Mesenchymal stem cell (in vitro differentiated cells and primary cell): ENCODE measurements at regions not wholly inside any gene's neighbourhood (a gene's known extent, or its start where the extent isn't known, plus 50 kb on each side); places are given as distances from the start of the nearest gene placed in this dataset.

Source experiments
- DNase-seq: peaks from one replicate; pipeline ENCODE4 v3.0.0-alpha.2; 2013
- H2AFZ ChIP-seq: one replicate; pipeline ENCODE4 v1.6.1; 2013; ENCODE audit warnings: low read depth, mild to moderate bottlenecking, control low read depth, inconsistent platforms, low read length, moderate library complexity
- H2AK5ac ChIP-seq: 2 replicates; pipeline ENCODE4 v1.6.1; 2013; ENCODE audit warnings: low read length, moderate library complexity, mild to moderate bottlenecking, inconsistent platforms; ENCODE audit not compliant: severe bottlenecking
- H2BK120ac ChIP-seq: one replicate; pipeline ENCODE4 v1.6.1; 2013; ENCODE audit warnings: low read depth, mild to moderate bottlenecking, inconsistent platforms, low read length, moderate library complexity
- H2BK12ac ChIP-seq, 2 experiments: one replicate each; pipeline ENCODE4 v1.6.1; 2013; ENCODE audit warnings: inconsistent platforms in 2 of 2, low read length in 2 of 2, mild to moderate bottlenecking in 2 of 2, moderate library complexity in 2 of 2, control low read depth in 1 of 2
- H2BK15ac ChIP-seq: one replicate; pipeline ENCODE4 v1.6.1; 2013; ENCODE audit warnings: mild to moderate bottlenecking, low read depth, inconsistent platforms; ENCODE audit not compliant: poor library complexity, severe bottlenecking
- H2BK5ac ChIP-seq: 2 replicates; pipeline ENCODE4 v1.6.1; 2013; ENCODE audit warnings: low read depth, mild to moderate bottlenecking, low read length, control low read depth, inconsistent platforms; ENCODE audit not compliant: poor library complexity, severe bottlenecking
- H3K14ac ChIP-seq, 2 experiments: one replicate each; pipeline ENCODE4 v1.6.1; 2013; ENCODE audit warnings: inconsistent platforms in 2 of 2, low read length in 2 of 2, control low read depth in 1 of 2, mild to moderate bottlenecking in 1 of 2, moderate library complexity in 1 of 2
- H3K18ac ChIP-seq, 2 experiments: one replicate each; pipeline ENCODE4 v1.6.1; 2013; ENCODE audit warnings: inconsistent platforms in 2 of 2, low read length in 2 of 2, control low read depth in 1 of 2, low read depth in 1 of 2, mild to moderate bottlenecking in 1 of 2
- H3K23ac ChIP-seq, 2 experiments: one replicate each; pipeline ENCODE4 v1.6.1; 2013; ENCODE audit warnings: inconsistent platforms in 2 of 2, low read length in 2 of 2, mild to moderate bottlenecking in 2 of 2, moderate library complexity in 2 of 2, control low read depth in 1 of 2
- H3K27ac ChIP-seq: 2 replicates; pipeline ENCODE4 v1.5.1; 2013; ENCODE audit warnings: mild to moderate bottlenecking, moderate library complexity, low read length, control low read depth, inconsistent platforms; ENCODE audit not compliant: poor library complexity, severe bottlenecking
- H3K27me3 ChIP-seq, 2 experiments: 2 replicates each; pipeline versions ENCODE4 v1.6.1 to v1.7.0; 2013; ENCODE audit warnings: low read length in 2 of 2, mild to moderate bottlenecking in 2 of 2, moderate library complexity in 2 of 2, control low read depth in 1 of 2, inconsistent platforms in 1 of 2; ENCODE audit not compliant: control insufficient read depth in 1 of 2, insufficient read depth in 1 of 2
- H3K36me3 ChIP-seq, 2 experiments: 2 replicates each; pipeline versions ENCODE4 v1.6.1 to v1.7.0; 2013; ENCODE audit warnings: low read length in 2 of 2, control low read depth in 1 of 2, inconsistent platforms in 1 of 2, low read depth in 1 of 2, mild to moderate bottlenecking in 1 of 2; ENCODE audit not compliant: insufficient read depth in 2 of 2, control insufficient read depth in 1 of 2
- H3K4ac ChIP-seq, 2 experiments: one replicate each; pipeline ENCODE4 v1.6.1; 2013; ENCODE audit warnings: inconsistent platforms in 2 of 2, low read length in 2 of 2, mild to moderate bottlenecking in 2 of 2, moderate library complexity in 2 of 2, control low read depth in 1 of 2, low read depth in 1 of 2
- H3K4me1 ChIP-seq: 2 replicates; pipeline ENCODE4 v1.6.1; 2013; ENCODE audit warnings: low read depth, low read length, control low read depth; ENCODE audit not compliant: control insufficient read depth, insufficient read depth
- H3K4me2 ChIP-seq: 2 replicates; pipeline ENCODE4 v1.6.1; 2013; ENCODE audit warnings: low read length, mild to moderate bottlenecking, inconsistent platforms; ENCODE audit not compliant: poor library complexity, severe bottlenecking
- H3K4me3 ChIP-seq, 2 experiments: 2 replicates each; pipeline versions ENCODE4 v1.5.1 to v1.7.0; 2013; ENCODE audit warnings: low read length in 2 of 2, mild to moderate bottlenecking in 2 of 2, control low read depth in 1 of 2, low read depth in 1 of 2; ENCODE audit not compliant: insufficient read depth in 1 of 2
- H3K79me1 ChIP-seq: replicated peaks from 2 replicates; pipeline ENCODE4 v1.6.1; 2013; ENCODE audit warnings: mild to moderate bottlenecking, control low read depth, low read length, inconsistent platforms; ENCODE audit not compliant: poor library complexity, severe bottlenecking
- H3K9ac ChIP-seq: 2 replicates; pipeline ENCODE4 v1.7.0; 2013; ENCODE audit warnings: mild to moderate bottlenecking, low read length, moderate library complexity
- H3K9me3 ChIP-seq: 2 replicates; pipeline ENCODE4 v1.7.0; 2013; ENCODE audit warnings: mild to moderate bottlenecking, low read length; ENCODE audit not compliant: control insufficient read depth
- H4K8ac ChIP-seq: one replicate; pipeline ENCODE4 v1.6.1; 2013; ENCODE audit warnings: inconsistent platforms, mild to moderate bottlenecking, low read length, moderate library complexity
- H4K91ac ChIP-seq: one replicate; pipeline ENCODE4 v1.6.1; 2013; ENCODE audit warnings: mild to moderate bottlenecking, low read length, inconsistent platforms
- WGBS: methylation state at CpG from one replicate; pipeline ENCODE4 v1.1.7; 2013; ENCODE audit warnings: mixed read lengths; 5-methylcytosine and 5-hydroxymethylcytosine counted together

GRCh38 chr2:211174021-211174420, 617.6 kb downstream of the CPS1 start:
- WGBS = 100% methylated on average over 2 of the region's 2 CpGs
- DNase-seq = no peak
- no peaks in the 10 kb centered on the region for H3K36me3 ChIP-seq
- H3K23ac ChIP-seq = no peak overlapping the region
- H2AK5ac ChIP-seq = no peak overlapping the region
- no peak overlapping the region for H4K8ac ChIP-seq
- no peak overlapping the region for H4K91ac ChIP-seq
- H2AFZ ChIP-seq = no peak overlapping the region
- H3K27me3 ChIP-seq = no peaks in the 10 kb centered on the region
- H2BK120ac ChIP-seq = no peak overlapping the region
- no peaks in the 10 kb centered on the region for H3K4me1 ChIP-seq
- no peak overlapping the region for H2BK12ac ChIP-seq
- no peak overlapping the region for H3K9ac ChIP-seq
- H2BK15ac ChIP-seq = no peak overlapping the region
- no peak overlapping the region for H3K27ac ChIP-seq
- no peak overlapping the region for H2BK5ac ChIP-seq
- H3K4me2 ChIP-seq = no peak overlapping the region
- no peaks in the 10 kb centered on the region for H3K79me1 ChIP-seq
- H3K14ac ChIP-seq = no peak overlapping the region
- H3K4ac ChIP-seq = no peak overlapping the region
- H3K18ac ChIP-seq = no peak overlapping the region
- H3K9me3 ChIP-seq = no peaks in the 10 kb centered on the region
- no peak overlapping the region for H3K4me3 ChIP-seq

GRCh38 chr2:211174631-211175030, 618.2 kb downstream of the CPS1 start:
- Histone ChIP-seq H3K36me3 (no peaks in the 10 kb centered on the region), H2BK120ac (no peak overlapping the region), H3K14ac (no peak overlapping the region), H3K9me3 (no peaks in the 10 kb centered on the region), H3K27me3 (no peaks in the 10 kb centered on the region), H3K23ac (no peak overlapping the region), H3K4ac (no peak overlapping the region), H2BK15ac (no peak overlapping the region), H3K4me1 (no peaks in the 10 kb centered on the region), H4K91ac (no peak overlapping the region), H3K4me2 (no peak overlapping the region), H3K27ac (no peak overlapping the region), H2BK12ac (no peak overlapping the region), H4K8ac (no peak overlapping the region), H3K4me3 (no peak overlapping the region), H2AFZ (no peak overlapping the region), H3K18ac (no peak overlapping the region), H3K79me1 (no peaks in the 10 kb centered on the region), H2AK5ac (no peak overlapping the region), H3K9ac (no peak overlapping the region), H2BK5ac (no peak overlapping the region)
- WGBS = 85% methylated on average over 2 of the region's 4 CpGs
- DNase-seq = no peak

GRCh38 chr2:211175956-211176355, 619.6 kb downstream of the CPS1 start:
- Histone ChIP-seq H2AFZ (no peak overlapping the region), H2BK120ac (no peak overlapping the region), H3K4me2 (no peak overlapping the region), H3K4me1 (no peaks in the 10 kb centered on the region), H3K4me3 (no peak overlapping the region), H4K8ac (no peak overlapping the region), H3K9me3 (no peaks in the 10 kb centered on the region), H4K91ac (no peak overlapping the region), H3K18ac (no peak overlapping the region), H2BK15ac (no peak overlapping the region), H3K27ac (no peak overlapping the region), H3K9ac (no peak overlapping the region), H2BK12ac (no peak overlapping the region), H3K79me1 (no peaks in the 10 kb centered on the region), H2AK5ac (no peak overlapping the region), H3K4ac (no peak overlapping the region), H2BK5ac (no peak overlapping the region), H3K23ac (no peak overlapping the region), H3K27me3 (no peaks in the 10 kb centered on the region), H3K14ac (no peak overlapping the region), H3K36me3 (no peaks in the 10 kb centered on the region)
- DNase-seq = no peak
- WGBS = 64% methylated on average over 1 of the region's 2 CpGs

- no peak overlapping the region for H4K91ac ChIP-seq
- no peaks in the 10 kb centered on the region for H3K27me3 ChIP-seq
- H2BK5ac ChIP-seq = no peak overlapping the region
- H4K8ac ChIP-seq = no peak overlapping the region
- no peak overlapping the region for H3K18ac ChIP-seq
- no peak overlapping the region for H2AFZ ChIP-seq
- DNase-seq = no peak
- H3K14ac ChIP-seq = no peak overlapping the region
- H3K4ac ChIP-seq = no peak overlapping the region
- no peak overlapping the region for H2BK15ac ChIP-seq
- no peak overlapping the region for H2AK5ac ChIP-seq
- no peak overlapping the region for H2BK120ac ChIP-seq
- H3K36me3 ChIP-seq = no peaks in the 10 kb centered on the region
- no peaks in the 10 kb centered on the region for H3K79me1 ChIP-seq
- no peaks in the 10 kb centered on the region for H3K9me3 ChIP-seq
- no peak overlapping the region for H3K4me2 ChIP-seq
- no peak overlapping the region for H3K27ac ChIP-seq
- no peak overlapping the region for H3K23ac ChIP-seq
- H2BK12ac ChIP-seq = no peak overlapping the region
- H3K4me3 ChIP-seq = no peak overlapping the region
- H3K9ac ChIP-seq = no peak overlapping the region
- H3K4me1 ChIP-seq = no peaks in the 10 kb centered on the region
These were observed 620.2 kb downstream of the CPS1 start for GRCh38 chr2:211176514-211177141.
